ENCODE measurements at regions not wholly inside any gene's neighbourhood (a gene's known extent, or its start where the extent isn't known, plus 50 kb on each side); places are given as distances from the start of the nearest gene placed in this dataset.

- TF ChIP-seq TSHZ2 (CRISPR knock-in tag; IDR thresholded peaks at IDR 0.05) (no peak), ZNF565 (CRISPR knock-in tag; conservative IDR thresholded peaks at IDR 0.05; ENCODE audit: low read depth) (no peak)
Measured at GRCh38 chr3:21804330-21804729, 53.3 kb upstream of the ZNF385D start (continued).

GRCh38 chr3:21806733-21807132, 55.7 kb upstream of the ZNF385D start:
- TF ChIP-seq OSR1 (CRISPR knock-in tag; IDR thresholded peaks at IDR 0.05) (no peak), PPARA (CRISPR knock-in tag; IDR thresholded peaks at IDR 0.05; ENCODE audit: borderline replicate concordance) (no peak)
- no peak for ATAC-seq

- TF ChIP-seq ISL1 (CRISPR knock-in tag; IDR thresholded peaks at IDR 0.05) (no peak), ARNTL (CRISPR knock-in tag; IDR thresholded peaks at IDR 0.05; ENCODE audit: borderline replicate concordance, low read depth) (no peak), ZNF565 (CRISPR knock-in tag; conservative IDR thresholded peaks at IDR 0.05; ENCODE audit: low read depth) (no peak), OSR1 (CRISPR knock-in tag; IDR thresholded peaks at IDR 0.05) (no peak), CREB5 (CRISPR knock-in tag; IDR thresholded peaks at IDR 0.05; ENCODE audit: low read depth) (no peak), ZNF70 (CRISPR knock-in tag; IDR thresholded peaks at IDR 0.05) (no peak), TSHZ2 (CRISPR knock-in tag; IDR thresholded peaks at IDR 0.05) (no peak), ZFP3 (CRISPR knock-in tag; IDR thresholded peaks at IDR 0.05) (no peak), POU6F1 (CRISPR knock-in tag; IDR thresholded peaks at IDR 0.05; ENCODE audit: borderline replicate concordance, low read depth) (no peak), ZNF8 (CRISPR knock-in tag; IDR thresholded peaks at IDR 0.05) (no peak), CSRNP3 (CRISPR knock-in tag; IDR thresholded peaks at IDR 0.05) (no peak), BACH2 (CRISPR knock-in tag; IDR thresholded peaks at IDR 0.05; ENCODE audit: borderline replicate concordance) (no peak), ESRRG (CRISPR knock-in tag; IDR thresholded peaks at IDR 0.05) (no peak), ZC3H10 (CRISPR knock-in tag; IDR thresholded peaks at IDR 0.05) (no peak), CSDC2 (CRISPR knock-in tag; IDR thresholded peaks at IDR 0.05) (no peak), GLIS3 (CRISPR knock-in tag; IDR thresholded peaks at IDR 0.05) (no peak), TCF4 (CRISPR knock-in tag; IDR thresholded peaks at IDR 0.05; ENCODE audit: borderline replicate concordance) (no peak), PATZ1 (CRISPR knock-in tag; IDR thresholded peaks at IDR 0.05; ENCODE audit: borderline replicate concordance) (no peak), PPARA (CRISPR knock-in tag; IDR thresholded peaks at IDR 0.05; ENCODE audit: borderline replicate concordance) (no peak), SNAI2 (CRISPR knock-in tag; IDR thresholded peaks at IDR 0.05) (no peak)
- ATAC-seq, result no peak
Measured at GRCh38 chr3:21825684-21826083, 74.7 kb upstream of the ZNF385D start.

Data from SK-N-SH treated with all-trans-retinoic acid at 6 μM for 48 hours (cell line).